Activated naive CD4-positive, alpha-beta T cell treated with anti-CD3 and anti-CD28 coated beads, Interleukin-2, amount 10 ng/mL, durations not matched to agents 7 days and 5 days (primary cell): ENCODE measurements at regions not wholly inside any gene's neighbourhood (a gene's known extent, or its start where the extent isn't known, plus 50 kb on each side); places are given as distances from the start of the nearest gene placed in this dataset.

Source experiments
- CTCF ChIA-PET: fragments of 350-600 bp; sonication (Branson Sonifier 250); formaldehyde crosslinking; loops from one replicate; lab custom pipeline; 2021; ENCODE audit warnings: antibody characterized with exemption; lab: Charles Lee
- DNase-seq: peaks from one replicate; pipeline ENCODE4 v3.0.0-alpha.2; 2020
- H3K27ac Mint-ChIP-seq: one replicate; pipeline ENCODE4 v1.8.0; 2021; ENCODE audit warnings: mild to moderate bottlenecking, moderate library complexity, mixed read lengths
- H3K27me3 Mint-ChIP-seq: one replicate; pipeline ENCODE4 v1.8.0; 2021; ENCODE audit warnings: mild to moderate bottlenecking, mixed read lengths
- H3K36me3 Mint-ChIP-seq: one replicate; pipeline ENCODE4 v1.8.0; 2021; ENCODE audit warnings: mixed read lengths
- H3K4me1 Mint-ChIP-seq: one replicate; pipeline ENCODE4 v1.8.0; 2021; ENCODE audit warnings: mixed read lengths
- H3K4me3 Mint-ChIP-seq: one replicate; pipeline ENCODE4 v1.8.0; 2021; ENCODE audit warnings: mild to moderate bottlenecking, moderate library complexity, mixed read lengths
- H3K9me3 Mint-ChIP-seq: one replicate; pipeline ENCODE4 v1.8.0; 2021; ENCODE audit warnings: mixed read lengths

DNA sequence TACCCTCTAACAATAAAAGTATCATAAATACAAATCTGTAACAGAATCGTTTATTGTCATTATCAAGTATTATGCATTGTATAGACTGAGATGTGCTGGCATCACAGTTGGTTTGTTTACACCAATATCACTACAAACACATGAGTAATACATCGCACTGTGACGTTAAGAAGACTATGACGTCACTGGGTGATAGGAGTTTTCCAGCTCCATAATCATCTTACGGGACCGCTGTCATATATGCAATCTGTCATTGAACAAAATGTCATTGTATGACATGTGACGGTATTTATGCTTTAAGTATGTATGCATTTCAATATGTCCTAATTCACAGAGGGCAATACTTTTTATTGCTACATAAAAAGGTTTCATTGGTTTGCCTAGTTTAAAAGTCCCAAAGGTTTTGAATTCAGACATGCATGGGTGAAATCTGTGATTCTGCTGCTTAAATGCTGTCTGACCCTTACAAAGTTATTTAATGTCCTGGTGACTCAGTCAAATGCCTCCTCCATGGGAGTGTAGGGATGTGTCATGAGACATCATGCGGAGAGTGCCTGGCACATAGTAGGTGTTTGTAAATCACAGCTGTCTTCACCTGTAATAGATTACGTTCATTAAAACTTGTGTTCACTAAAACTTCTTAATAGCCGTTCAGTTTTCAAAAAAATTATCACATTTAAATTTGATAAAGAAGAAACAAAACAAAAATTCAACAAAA, 160.7 kb upstream of the PDE10A start:
- H3K4me3 Mint-ChIP-seq, result no peak overlapping the region
- no peaks in the 10 kb centered on the region for H3K36me3 Mint-ChIP-seq
- H3K27me3 Mint-ChIP-seq, result peaks cover 18% of the 10 kb centered on the region
- no peaks in the 10 kb centered on the region for H3K9me3 Mint-ChIP-seq
- no peaks in the 10 kb centered on the region for H3K4me1 Mint-ChIP-seq
- CTCF ChIA-PET, result interaction anchor here (1.2 to 1.5 kb wide), 2 partner anchors 23 to 28 kb away, joined by 3 read pairs; no protein-coding TSS in a partner anchor
- DNase-seq, result no peak
- H3K27ac Mint-ChIP-seq, result no peak overlapping the region

- Mint-ChIP-seq H3K36me3 (no peaks in the 10 kb centered on the region), H3K27ac (no peak overlapping the region), H3K4me1 (no peaks in the 10 kb centered on the region), H3K9me3 (no peaks in the 10 kb centered on the region), H3K4me3 (no peak overlapping the region), H3K27me3 (peaks cover 25% of the 10 kb centered on the region)
- no peak for DNase-seq
- CTCF ChIA-PET, result interaction anchor here (1.2 to 1.5 kb wide), 2 partner anchors 24 to 29 kb away, joined by 3 read pairs; no protein-coding TSS in a partner anchor
These were observed 159.5 kb upstream of the PDE10A start for GRCh38 chr6:165822501-165822900.

GRCh38 chr6:165821754-165822153, 158.7 kb upstream of the PDE10A start:
- no peak overlapping the region for H3K4me3 Mint-ChIP-seq
- DNase-seq, result no peak
- H3K4me1 Mint-ChIP-seq, result no peaks in the 10 kb centered on the region
- H3K27ac Mint-ChIP-seq, result no peak overlapping the region
- CTCF ChIA-PET, result no interaction called here
- H3K9me3 Mint-ChIP-seq, result no peaks in the 10 kb centered on the region
- H3K27me3 Mint-ChIP-seq, result peaks cover 27% of the 10 kb centered on the region
- no peaks in the 10 kb centered on the region for H3K36me3 Mint-ChIP-seq

- Mint-ChIP-seq H3K27ac (no peak overlapping the region), H3K27me3 (peaks cover 29% of the 10 kb centered on the region), H3K9me3 (no peaks in the 10 kb centered on the region), H3K4me3 (no peak overlapping the region), H3K36me3 (no peaks in the 10 kb centered on the region), H3K4me1 (no peaks in the 10 kb centered on the region)
- no peak for DNase-seq
- CTCF ChIA-PET, result no interaction called here
These were observed 157.9 kb upstream of the PDE10A start for GRCh38 chr6:165820934-165821333.

GRCh38 chr6:165820407-165820806, 157.4 kb upstream of the PDE10A start:
- H3K36me3 Mint-ChIP-seq, result no peaks in the 10 kb centered on the region
- DNase-seq, result no peak
- no peak overlapping the region for H3K4me3 Mint-ChIP-seq
- H3K27me3 Mint-ChIP-seq, result peaks cover 29% of the 10 kb centered on the region
- no peaks in the 10 kb centered on the region for H3K9me3 Mint-ChIP-seq
- no peaks in the 10 kb centered on the region for H3K4me1 Mint-ChIP-seq
- no peak overlapping the region for H3K27ac Mint-ChIP-seq
- CTCF ChIA-PET, result no interaction called here

DNA sequence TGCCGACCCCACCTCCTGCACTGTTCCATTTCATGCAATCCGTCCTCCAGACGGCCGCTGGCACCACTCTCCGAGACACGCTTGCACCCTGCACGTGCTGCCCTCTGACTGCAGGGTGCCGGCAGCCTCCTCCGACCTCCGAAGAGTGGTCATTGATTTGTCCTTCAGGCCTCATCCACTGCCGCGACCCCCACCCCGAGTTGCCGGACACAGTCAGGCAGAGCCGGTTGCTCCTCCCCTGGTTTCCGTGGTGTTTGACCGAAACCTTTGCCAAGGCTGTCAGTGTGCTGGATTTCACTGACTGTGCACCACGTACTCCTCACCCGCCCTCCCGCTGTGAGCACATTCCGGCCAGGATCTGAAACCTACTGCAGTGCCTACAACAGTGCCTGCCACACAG, 156.4 kb upstream of the PDE10A start:
- Mint-ChIP-seq H3K4me3 (no peak overlapping the region), H3K27me3 (peaks cover 29% of the 10 kb centered on the region), H3K9me3 (no peaks in the 10 kb centered on the region), H3K27ac (no peak overlapping the region), H3K36me3 (no peaks in the 10 kb centered on the region), H3K4me1 (no peaks in the 10 kb centered on the region)
- DNase-seq, result no peak
- CTCF ChIA-PET, result no interaction called here

DNA sequence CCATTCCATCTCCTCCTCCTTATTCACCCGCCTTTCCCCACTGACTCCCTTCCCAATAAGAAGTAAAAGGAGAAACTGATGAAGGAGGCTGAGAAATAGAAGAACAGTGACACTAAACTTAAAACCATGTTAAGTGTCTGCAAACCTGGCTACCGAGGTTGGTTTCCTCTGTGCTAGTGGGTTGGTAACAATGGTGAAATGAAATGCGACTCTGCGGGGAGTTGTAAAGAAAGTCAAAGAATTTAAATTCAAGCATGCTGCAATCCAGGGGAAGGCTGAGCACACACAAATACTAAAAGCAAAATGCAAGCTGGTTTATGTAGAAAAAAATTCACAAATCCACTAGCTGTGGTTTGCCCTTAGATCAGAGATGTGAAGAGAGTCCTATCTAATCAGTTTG, 155.2 kb upstream of the PDE10A start:
- H3K36me3 Mint-ChIP-seq, result no peaks in the 10 kb centered on the region
- CTCF ChIA-PET, result no interaction called here
- H3K27ac Mint-ChIP-seq, result no peak overlapping the region
- no peaks in the 10 kb centered on the region for H3K9me3 Mint-ChIP-seq
- no peak overlapping the region for H3K4me3 Mint-ChIP-seq
- peaks cover 29% of the 10 kb centered on the region for H3K27me3 Mint-ChIP-seq
- no peaks in the 10 kb centered on the region for H3K4me1 Mint-ChIP-seq
- no peak for DNase-seq

DNA sequence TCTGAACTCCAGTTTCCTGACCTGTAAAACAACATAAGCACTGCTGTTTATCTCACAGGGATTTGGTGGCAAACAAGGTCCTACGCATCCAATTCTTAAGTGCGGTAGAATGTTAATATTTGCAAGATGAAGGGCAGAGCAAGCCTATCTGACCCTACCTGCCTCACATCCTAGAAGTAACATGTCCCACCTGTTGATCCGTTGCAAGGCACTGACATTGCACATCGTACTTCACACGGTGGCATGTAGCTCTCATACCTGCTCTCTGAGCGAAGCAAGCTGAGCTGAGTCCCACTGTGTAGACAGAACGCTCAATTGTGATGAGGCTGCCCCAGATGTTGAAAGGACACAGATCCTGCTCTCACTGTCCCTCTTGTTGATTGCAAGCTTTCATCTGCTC, 154.7 kb upstream of the PDE10A start:
- Mint-ChIP-seq H3K27ac (no peak overlapping the region), H3K36me3 (no peaks in the 10 kb centered on the region), H3K4me1 (no peaks in the 10 kb centered on the region), H3K9me3 (no peaks in the 10 kb centered on the region), H3K4me3 (no peak overlapping the region), H3K27me3 (peaks cover 29% of the 10 kb centered on the region)
- no peak for DNase-seq
- CTCF ChIA-PET, result no interaction called here

DNA sequence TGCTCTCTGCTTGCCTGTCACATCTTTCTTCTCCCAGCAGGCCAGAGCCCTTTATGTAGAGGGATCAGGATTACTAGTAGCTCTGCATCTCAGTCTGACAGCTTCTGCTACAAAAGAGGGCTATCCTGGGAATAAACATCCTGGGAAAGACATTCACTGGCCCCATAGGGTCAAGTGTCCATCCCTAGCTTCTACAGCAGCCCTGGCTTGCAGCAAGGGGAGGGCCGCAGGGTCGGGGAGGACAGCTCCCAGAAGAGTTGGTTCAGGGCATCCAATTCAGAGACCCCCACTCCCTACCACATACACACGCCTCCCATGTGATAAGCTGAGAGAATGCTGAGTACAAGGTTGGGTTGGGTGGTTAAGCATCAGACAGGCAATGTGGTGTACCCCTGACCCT, 154.1 kb upstream of the PDE10A start:
- Mint-ChIP-seq H3K27ac (no peak overlapping the region), H3K4me3 (no peak overlapping the region), H3K36me3 (no peaks in the 10 kb centered on the region), H3K4me1 (no peaks in the 10 kb centered on the region), H3K9me3 (no peaks in the 10 kb centered on the region), H3K27me3 (peaks cover 29% of the 10 kb centered on the region)
- no peak for DNase-seq
- CTCF ChIA-PET, result no interaction called here

GRCh38 chr6:165814679-165815078, 151.6 kb upstream of the PDE10A start:
- H3K27ac Mint-ChIP-seq, result no peak overlapping the region
- H3K27me3 Mint-ChIP-seq, result peaks cover 20% of the 10 kb centered on the region
- peaks cover 4% of the 10 kb centered on the region for H3K9me3 Mint-ChIP-seq
- CTCF ChIA-PET, result no interaction called here
- H3K36me3 Mint-ChIP-seq, result no peaks in the 10 kb centered on the region
- no peak overlapping the region for H3K4me3 Mint-ChIP-seq
- no peak for DNase-seq
- no peaks in the 10 kb centered on the region for H3K4me1 Mint-ChIP-seq

GRCh38 chr6:165811512-165811911, 148.5 kb upstream of the PDE10A start:
- DNase-seq, result no peak
- H3K27ac Mint-ChIP-seq, result no peak overlapping the region
- peaks cover 7% of the 10 kb centered on the region for H3K9me3 Mint-ChIP-seq
- CTCF ChIA-PET, result no interaction called here
- H3K36me3 Mint-ChIP-seq, result no peaks in the 10 kb centered on the region
- no peaks in the 10 kb centered on the region for H3K4me1 Mint-ChIP-seq
- peaks cover 2% of the 10 kb centered on the region for H3K27me3 Mint-ChIP-seq
- no peak overlapping the region for H3K4me3 Mint-ChIP-seq

GRCh38 chr6:165808021-165808420, 145.0 kb upstream of the PDE10A start:
- peaks cover 25% of the 10 kb centered on the region for H3K27me3 Mint-ChIP-seq

GRCh38 chr6:165807249-165807960, 144.4 kb upstream of the PDE10A start:
- Mint-ChIP-seq H3K9me3 (peaks cover 7% of the 10 kb centered on the region), H3K27ac (no peak overlapping the region), H3K4me1 (no peaks in the 10 kb centered on the region), H3K4me3 (no peak overlapping the region), H3K36me3 (no peaks in the 10 kb centered on the region), H3K27me3 (peaks cover 25% of the 10 kb centered on the region)
- CTCF ChIA-PET, result no interaction called here
- DNase-seq, result no peak

More at GRCh38 chr6:165808021-165808420, 145.0 kb upstream of the PDE10A start:
- H3K9me3 Mint-ChIP-seq, result peaks cover 7% of the 10 kb centered on the region
- DNase-seq, result no peak
- no peaks in the 10 kb centered on the region for H3K36me3 Mint-ChIP-seq
- no peaks in the 10 kb centered on the region for H3K4me1 Mint-ChIP-seq
- CTCF ChIA-PET, result no interaction called here
- no peak overlapping the region for H3K4me3 Mint-ChIP-seq
- no peak overlapping the region for H3K27ac Mint-ChIP-seq

DNA sequence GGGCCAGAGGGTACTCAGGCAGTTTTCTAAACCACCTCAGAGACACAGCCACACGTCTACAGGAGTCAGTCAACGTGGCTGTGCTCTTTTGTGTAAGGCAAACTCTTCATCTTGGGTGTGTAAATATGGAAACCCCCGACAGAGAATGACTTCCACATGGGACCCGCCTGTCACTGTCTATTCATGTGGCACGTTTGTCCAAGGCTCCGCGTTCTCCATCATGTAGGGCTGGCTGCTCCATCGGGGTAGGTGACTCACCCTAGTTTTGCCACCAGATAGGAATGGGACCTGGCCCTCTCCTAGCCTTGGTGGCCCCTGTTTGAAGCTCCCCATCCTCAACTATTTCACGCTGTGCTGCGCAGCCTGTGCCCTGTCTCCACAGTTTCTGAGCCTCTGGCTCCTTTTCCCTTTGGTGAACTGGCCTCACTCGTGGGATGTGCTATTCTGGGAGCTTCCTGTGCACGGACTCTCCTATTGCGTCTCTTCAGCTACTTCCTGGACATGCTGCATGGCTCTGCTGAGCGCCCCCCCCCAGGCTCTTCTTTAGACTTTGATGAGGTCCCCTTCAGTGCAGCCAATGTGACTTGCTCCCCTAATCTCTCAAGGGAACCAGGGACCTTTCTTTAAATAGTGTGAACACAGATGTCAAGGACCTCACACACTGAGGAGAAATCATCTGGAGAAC, 143.2 kb upstream of the PDE10A start:
- no peak for DNase-seq
- H3K27me3 Mint-ChIP-seq, result peaks cover 25% of the 10 kb centered on the region
- H3K36me3 Mint-ChIP-seq, result no peaks in the 10 kb centered on the region
- CTCF ChIA-PET, result no interaction called here
- peaks cover 7% of the 10 kb centered on the region for H3K9me3 Mint-ChIP-seq
- H3K4me3 Mint-ChIP-seq, result no peak overlapping the region
- H3K4me1 Mint-ChIP-seq, result no peaks in the 10 kb centered on the region
- H3K27ac Mint-ChIP-seq, result no peak overlapping the region
